ENCODE measurements at regions not wholly inside any gene's neighbourhood (a gene's known extent, or its start where the extent isn't known, plus 50 kb on each side); places are given as distances from the start of the nearest gene placed in this dataset.

DNA sequence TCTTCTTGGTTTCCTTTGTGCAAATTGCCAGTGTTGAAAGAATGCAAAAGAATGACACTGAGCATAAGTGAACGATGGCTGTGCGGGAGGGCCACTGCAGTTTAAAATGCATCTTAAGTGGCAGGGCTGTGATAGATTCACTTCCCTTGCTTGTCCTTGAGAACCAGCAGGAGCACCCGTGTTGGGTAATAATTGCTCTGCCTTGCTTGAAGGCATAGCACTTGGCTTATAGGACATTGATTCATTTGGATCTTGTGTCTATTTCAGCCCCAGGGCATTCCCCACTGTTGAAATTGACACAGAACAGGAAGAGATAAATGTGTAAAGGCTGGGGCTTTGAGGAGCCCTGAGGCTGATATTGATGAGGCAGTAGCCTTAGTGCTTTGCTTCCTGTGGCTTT lies 1003.7 kb upstream of the GYPC start:
- H4K20me1 ChIP-seq (ENCODE audit: insufficient read depth, low read length): no peaks in the 10 kb centered on the region
- H3K79me2 ChIP-seq (ENCODE audit: low read length): no peaks in the 10 kb centered on the region
- H3K9ac ChIP-seq (ENCODE audit: low read length): no peak overlapping the region
- no peaks in the 10 kb centered on the region for H3K27me3 ChIP-seq (replicated peaks; ENCODE audit: insufficient read depth, low read length)
- no peaks in the 10 kb centered on the region for H3K9me3 ChIP-seq (replicated peaks; ENCODE audit: insufficient read depth, low read length)
- H2AFZ ChIP-seq (ENCODE audit: low read length): no peak overlapping the region
- H3F3A ChIP-seq (ENCODE audit: insufficient read depth, low read length): no peaks in the 10 kb centered on the region
- no peaks in the 10 kb centered on the region for H3K4me1 ChIP-seq (ENCODE audit: low read length)
- H3K4me3 ChIP-seq (ENCODE audit: low read length): no peak overlapping the region
- H3K36me3 ChIP-seq (replicated peaks; ENCODE audit: insufficient read depth, low read length): no peaks in the 10 kb centered on the region
- H3K9me2 ChIP-seq (replicated peaks; ENCODE audit: insufficient read depth, low read length): no peaks in the 10 kb centered on the region
- TF ChIP-seq, protein P1, sequence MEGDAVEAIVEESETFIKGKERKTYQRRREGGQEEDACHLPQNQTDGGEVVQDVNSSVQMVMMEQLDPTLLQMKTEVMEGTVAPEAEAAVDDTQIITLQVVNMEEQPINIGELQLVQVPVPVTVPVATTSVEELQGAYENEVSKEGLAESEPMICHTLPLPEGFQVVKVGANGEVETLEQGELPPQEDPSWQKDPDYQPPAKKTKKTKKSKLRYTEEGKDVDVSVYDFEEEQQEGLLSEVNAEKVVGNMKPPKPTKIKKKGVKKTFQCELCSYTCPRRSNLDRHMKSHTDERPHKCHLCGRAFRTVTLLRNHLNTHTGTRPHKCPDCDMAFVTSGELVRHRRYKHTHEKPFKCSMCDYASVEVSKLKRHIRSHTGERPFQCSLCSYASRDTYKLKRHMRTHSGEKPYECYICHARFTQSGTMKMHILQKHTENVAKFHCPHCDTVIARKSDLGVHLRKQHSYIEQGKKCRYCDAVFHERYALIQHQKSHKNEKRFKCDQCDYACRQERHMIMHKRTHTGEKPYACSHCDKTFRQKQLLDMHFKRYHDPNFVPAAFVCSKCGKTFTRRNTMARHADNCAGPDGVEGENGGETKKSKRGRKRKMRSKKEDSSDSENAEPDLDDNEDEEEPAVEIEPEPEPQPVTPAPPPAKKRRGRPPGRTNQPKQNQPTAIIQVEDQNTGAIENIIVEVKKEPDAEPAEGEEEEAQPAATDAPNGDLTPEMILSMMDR (IDR thresholded peaks at IDR 0.05; ENCODE audit: low read length): no peak
- TF ChIP-seq EZH2 (optimal IDR thresholded peaks at IDR 0.05; ENCODE audit: low read depth, low read length) (no peak), EZH2phosphoT487 (IDR thresholded peaks at IDR 0.05; ENCODE audit: low read length) (no peak)
- no peak for DNase-seq
- H3K4me2 ChIP-seq (ENCODE audit: low read depth, low read length): no peak overlapping the region
- no peak overlapping the region for H3K27ac ChIP-seq (ENCODE audit: low read length)

DNA sequence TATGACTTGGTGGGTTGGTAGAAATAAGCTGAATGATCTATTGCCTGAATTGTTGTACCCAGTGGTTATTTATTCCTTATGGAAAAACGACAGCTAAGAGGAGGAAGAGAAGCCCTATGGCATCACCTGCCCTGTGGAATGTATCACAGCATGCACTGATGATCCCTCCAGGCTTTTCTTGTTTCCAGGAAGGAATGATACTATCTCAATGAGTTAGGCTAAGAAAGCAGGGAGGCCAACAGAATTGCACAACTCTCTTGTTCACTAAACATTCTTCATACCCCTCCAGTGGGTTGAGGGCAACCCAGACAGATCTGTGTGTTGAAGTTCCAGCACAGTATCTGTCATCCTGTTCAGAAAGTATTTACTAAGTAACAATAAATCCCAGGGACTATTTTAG lies 1001.7 kb upstream of the GYPC start:
- no peaks in the 10 kb centered on the region for H3K27me3 ChIP-seq (replicated peaks; ENCODE audit: insufficient read depth, low read length)
- no peaks in the 10 kb centered on the region for H3K9me2 ChIP-seq (replicated peaks; ENCODE audit: insufficient read depth, low read length)
- no peaks in the 10 kb centered on the region for H3K9me3 ChIP-seq (replicated peaks; ENCODE audit: insufficient read depth, low read length)
- no peaks in the 10 kb centered on the region for H3K79me2 ChIP-seq (ENCODE audit: low read length)
- no peak overlapping the region for H2AFZ ChIP-seq (ENCODE audit: low read length)
- no peaks in the 10 kb centered on the region for H3F3A ChIP-seq (ENCODE audit: insufficient read depth, low read length)
- H3K36me3 ChIP-seq (replicated peaks; ENCODE audit: insufficient read depth, low read length): no peaks in the 10 kb centered on the region
- no peaks in the 10 kb centered on the region for H3K4me1 ChIP-seq (ENCODE audit: low read length)
- no peak overlapping the region for H3K4me2 ChIP-seq (ENCODE audit: low read depth, low read length)
- H3K4me3 ChIP-seq (ENCODE audit: low read length): no peak overlapping the region
- no peak overlapping the region for H3K27ac ChIP-seq (ENCODE audit: low read length)
- H3K9ac ChIP-seq (ENCODE audit: low read length): no peak overlapping the region
- H4K20me1 ChIP-seq (ENCODE audit: insufficient read depth, low read length): no peaks in the 10 kb centered on the region
- TF ChIP-seq EZH2 (optimal IDR thresholded peaks at IDR 0.05; ENCODE audit: low read depth, low read length) (no peak), EZH2phosphoT487 (IDR thresholded peaks at IDR 0.05; ENCODE audit: low read length) (no peak)
- TF ChIP-seq, protein P1 (IDR thresholded peaks at IDR 0.05; ENCODE audit: low read length): no peak
- DNase-seq: no peak

DNA sequence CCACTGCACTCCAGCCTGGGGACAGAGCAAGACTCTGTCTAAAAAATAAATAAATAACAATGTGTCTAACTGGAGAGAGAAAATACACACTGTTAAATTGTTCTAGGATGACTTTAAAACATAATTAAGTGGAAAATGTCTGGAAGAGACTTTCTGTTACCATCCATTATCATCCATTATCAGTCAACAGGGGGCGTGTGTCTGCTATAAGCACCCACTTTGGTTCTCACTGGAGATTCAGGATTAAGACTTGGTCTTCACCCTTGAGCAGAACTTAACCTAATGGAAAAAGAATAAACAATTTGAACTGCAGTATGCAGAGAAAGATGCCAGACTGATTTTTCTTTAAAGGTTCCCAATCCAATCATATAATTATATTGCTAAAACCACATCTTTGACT lies 999.8 kb upstream of the GYPC start:
- Histone ChIP-seq H3F3A (ENCODE audit: insufficient read depth, low read length) (no peaks in the 10 kb centered on the region), H2AFZ (ENCODE audit: low read length) (no peak overlapping the region), H3K4me2 (ENCODE audit: low read depth, low read length) (no peak overlapping the region), H3K9me3 (replicated peaks; ENCODE audit: insufficient read depth, low read length) (no peaks in the 10 kb centered on the region), H4K20me1 (ENCODE audit: insufficient read depth, low read length) (no peaks in the 10 kb centered on the region), H3K9me2 (replicated peaks; ENCODE audit: insufficient read depth, low read length) (no peaks in the 10 kb centered on the region), H3K4me1 (ENCODE audit: low read length) (no peaks in the 10 kb centered on the region), H3K4me3 (ENCODE audit: low read length) (no peak overlapping the region), H3K27ac (ENCODE audit: low read length) (no peak overlapping the region), H3K36me3 (replicated peaks; ENCODE audit: insufficient read depth, low read length) (no peaks in the 10 kb centered on the region), H3K9ac (ENCODE audit: low read length) (no peak overlapping the region), H3K79me2 (ENCODE audit: low read length) (no peaks in the 10 kb centered on the region), H3K27me3 (replicated peaks; ENCODE audit: insufficient read depth, low read length) (no peaks in the 10 kb centered on the region)
- TF ChIP-seq EZH2phosphoT487 (IDR thresholded peaks at IDR 0.05; ENCODE audit: low read length): no peak
- TF ChIP-seq, protein P1 (IDR thresholded peaks at IDR 0.05; ENCODE audit: low read length): 0 out of 2 replicates have a peak, but pooled peaks have one; percentile 4
- no peak for DNase-seq
